HUES6 (cell line): ENCODE measurements at regions not wholly inside any gene's neighbourhood (a gene's known extent, or its start where the extent isn't known, plus 50 kb on each side); places are given as distances from the start of the nearest gene placed in this dataset.
A peak's percentile ranks its signal among the peaks of the same experiment; 100 is the strongest.

Source experiments
- H3K27ac ChIP-seq: 2 replicates; pipeline ENCODE4 v1.7.0; 2013; ENCODE audit warnings: low read depth, mild to moderate bottlenecking, low read length, inconsistent platforms
- H3K27me3 ChIP-seq: 2 replicates; pipeline ENCODE4 v1.6.1; 2013; ENCODE audit warnings: low read length; ENCODE audit not compliant: control insufficient read depth, insufficient read depth
- H3K36me3 ChIP-seq: 2 replicates; pipeline ENCODE4 v1.6.1; 2013; ENCODE audit warnings: low read length; ENCODE audit not compliant: control insufficient read depth, insufficient read depth
- H3K4me1 ChIP-seq: 2 replicates; pipeline ENCODE4 v1.6.1; 2013; ENCODE audit warnings: low read length; ENCODE audit not compliant: control insufficient read depth, insufficient read depth
- H3K4me3 ChIP-seq: 2 replicates; pipeline ENCODE4 v1.5.1; 2013; ENCODE audit warnings: low read depth, low read length
- H3K9ac ChIP-seq: one replicate; pipeline ENCODE4 v1.6.1; 2013; ENCODE audit warnings: mild to moderate bottlenecking, low read length
- H3K9me3 ChIP-seq: 2 replicates; pipeline ENCODE4 v1.6.1; 2013; ENCODE audit warnings: low read depth, low read length; ENCODE audit not compliant: control insufficient read depth, insufficient read depth

DNA sequence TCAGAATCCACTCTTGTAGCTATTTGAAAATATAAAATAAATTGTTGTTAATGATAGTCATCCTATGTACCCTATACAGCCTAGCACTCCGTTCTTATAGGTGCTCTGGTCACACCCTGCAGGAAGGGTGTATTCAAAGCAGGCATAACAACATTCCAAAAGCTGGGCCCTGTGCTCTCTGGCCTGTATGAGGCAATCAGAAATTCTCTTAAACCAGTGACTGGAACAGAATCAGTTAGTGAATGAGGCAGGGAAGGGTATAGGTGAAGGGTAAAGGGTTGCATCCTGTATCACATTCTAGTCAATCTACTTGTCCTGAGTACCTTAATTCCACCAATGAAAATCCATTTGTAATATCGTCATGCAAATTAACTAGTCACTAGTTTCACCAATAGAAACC, 154.5 kb upstream of the ZNF217 start:
- Histone ChIP-seq H3K4me1 (peaks cover 37% of the 10 kb centered on the region), H3K27ac (no peak overlapping the region), H3K9me3 (no peaks in the 10 kb centered on the region), H3K4me3 (no peak overlapping the region), H3K27me3 (no peaks in the 10 kb centered on the region), H3K9ac (no peak overlapping the region), H3K36me3 (no peaks in the 10 kb centered on the region)

- Histone ChIP-seq H3K36me3 (no peaks in the 10 kb centered on the region), H3K9ac (no peak overlapping the region), H3K27ac (no peak overlapping the region), H3K9me3 (no peaks in the 10 kb centered on the region), H3K4me1 (peaks cover 45% of the 10 kb centered on the region), H3K27me3 (no peaks in the 10 kb centered on the region), H3K4me3 (no peak overlapping the region)
Observed at GRCh38 chr20:53743607-53744260, 150.1 kb upstream of the ZNF217 start.

DNA sequence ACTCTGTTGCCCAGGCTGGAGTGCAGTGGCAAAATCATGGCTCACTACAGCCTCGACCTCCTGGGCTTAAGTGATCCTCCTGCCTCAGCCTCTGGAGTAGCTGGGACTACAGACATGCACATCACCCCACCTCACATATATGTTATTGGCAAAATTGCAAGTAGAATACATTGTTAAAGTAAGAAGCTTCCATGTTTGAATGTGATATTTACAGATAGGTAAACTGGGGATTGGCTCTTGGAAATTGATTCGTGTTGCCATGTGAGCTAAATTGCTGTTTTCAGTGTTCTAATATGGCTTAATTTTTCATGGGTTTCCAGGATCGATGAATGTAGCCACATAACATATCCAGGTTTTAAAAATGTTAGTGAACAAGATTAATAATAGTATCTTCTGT, 149.0 kb upstream of the ZNF217 start:
- Histone ChIP-seq H3K27ac (no peak overlapping the region), H3K36me3 (no peaks in the 10 kb centered on the region), H3K4me1 (peaks cover 50% of the 10 kb centered on the region), H3K9ac (no peak overlapping the region), H3K9me3 (no peaks in the 10 kb centered on the region), H3K27me3 (no peaks in the 10 kb centered on the region), H3K4me3 (no peak overlapping the region)

- no peak overlapping the region for H3K4me3 ChIP-seq
- H3K4me1 ChIP-seq, result peaks cover 60% of the 10 kb centered on the region
- H3K27me3 ChIP-seq, result no peaks in the 10 kb centered on the region
- H3K9ac ChIP-seq, result no peak overlapping the region
- H3K36me3 ChIP-seq, result no peaks in the 10 kb centered on the region
- no peaks in the 10 kb centered on the region for H3K9me3 ChIP-seq
- H3K27ac ChIP-seq, result peak overlapping the region; percentile 85
Observed at GRCh38 chr20:53741726-53742028, 148.0 kb upstream of the ZNF217 start.

- H3K36me3 ChIP-seq, result no peaks in the 10 kb centered on the region
- no peaks in the 10 kb centered on the region for H3K9me3 ChIP-seq
- peak overlapping the region; percentile 85 for H3K27ac ChIP-seq
- peaks cover 73% of the 10 kb centered on the region for H3K4me1 ChIP-seq
- peak overlapping the region; percentile 40 for H3K4me3 ChIP-seq
- peak overlapping the region; percentile 73 for H3K9ac ChIP-seq
- H3K27me3 ChIP-seq, result no peaks in the 10 kb centered on the region
Observed at GRCh38 chr20:53739799-53740785, 146.5 kb upstream of the ZNF217 start.

DNA sequence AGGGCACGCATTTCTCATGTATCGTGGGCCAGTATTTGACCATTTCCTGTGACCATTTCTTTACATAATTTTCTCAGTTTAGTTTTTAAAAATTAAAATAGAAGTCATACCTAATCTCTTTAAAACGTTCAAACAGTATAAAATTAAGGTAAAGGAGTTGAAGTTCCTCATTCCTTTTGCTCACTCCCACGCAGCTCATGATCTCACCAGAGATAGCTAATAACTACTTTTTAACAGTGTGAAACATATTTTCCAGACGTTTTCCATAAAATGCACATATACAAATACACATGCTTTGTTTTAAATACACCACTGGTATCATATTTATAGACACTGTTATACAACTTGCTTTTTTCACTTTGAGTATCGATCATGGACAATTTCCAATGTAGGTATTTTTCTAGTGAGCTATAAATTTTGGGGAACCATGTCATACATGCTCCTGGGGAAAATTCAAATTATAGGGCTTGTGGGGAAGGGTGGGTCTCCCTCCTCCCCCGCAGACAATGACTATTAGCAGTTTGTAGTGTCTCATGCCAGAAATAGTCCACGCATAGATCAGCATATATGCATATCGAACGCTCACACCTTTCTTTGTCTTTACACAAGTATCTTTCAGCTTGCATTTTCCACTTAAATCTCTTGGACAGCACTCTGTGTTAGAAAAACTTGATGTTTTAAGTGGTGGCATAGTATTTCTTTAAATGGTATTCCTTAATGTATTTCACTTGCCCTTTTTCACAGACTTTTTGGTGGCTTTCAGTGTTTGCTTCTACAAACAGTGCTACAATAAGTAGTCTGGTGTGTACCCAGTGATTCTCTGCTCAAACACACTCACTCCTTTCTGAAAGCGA, 145.5 kb upstream of the ZNF217 start:
- peak overlapping the region; percentile 40; the same call in 1 of the 2 replicates for H3K4me3 ChIP-seq

DNA sequence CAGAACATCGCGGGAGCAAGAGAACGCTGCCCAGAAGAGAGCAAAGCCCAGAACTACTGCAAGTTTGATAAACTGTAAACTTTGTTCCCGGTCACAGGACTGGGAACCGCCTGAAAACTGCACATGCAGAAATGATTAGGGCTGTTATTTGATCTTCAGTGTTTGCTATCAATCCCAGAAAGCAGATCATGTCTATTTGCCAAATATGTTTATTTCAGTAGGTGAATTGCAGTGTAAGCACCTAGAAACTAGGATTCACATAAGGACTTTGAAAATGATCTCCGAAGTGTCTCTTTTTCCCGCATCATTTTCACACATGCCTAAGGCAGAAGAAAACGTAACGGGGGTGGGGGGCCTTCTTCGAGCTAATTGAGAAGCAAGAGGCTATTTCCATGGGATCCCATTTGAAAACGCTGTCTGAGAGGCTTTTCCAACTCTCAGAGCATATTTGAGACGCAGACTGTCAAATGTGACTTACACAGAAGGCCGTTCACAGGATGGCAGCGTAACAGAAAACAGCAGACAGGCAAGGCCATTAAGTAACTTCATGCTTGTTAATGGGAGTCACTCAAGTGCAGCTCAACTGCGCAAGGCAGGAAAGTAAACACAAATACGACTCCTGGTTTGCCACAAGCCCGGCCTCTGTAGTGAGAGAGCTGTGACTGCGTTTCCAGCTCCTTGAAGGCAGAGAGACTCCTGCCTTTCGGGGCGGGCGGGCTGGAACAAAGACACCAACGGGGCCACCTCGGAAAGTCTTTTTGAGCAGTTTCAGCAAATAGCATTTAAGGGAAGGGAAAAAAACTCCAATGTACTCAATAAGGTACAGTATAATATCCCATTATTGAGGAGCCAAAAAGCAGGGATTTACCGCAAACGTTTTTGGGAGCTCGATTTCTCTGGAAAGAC, 144.7 kb upstream of the ZNF217 start:
- H3K36me3 ChIP-seq, result no peaks in the 10 kb centered on the region
- no peaks in the 10 kb centered on the region for H3K27me3 ChIP-seq
- H3K4me1 ChIP-seq, result peaks cover 69% of the 10 kb centered on the region
- peak overlapping the region; percentile 36; the same call in 1 of the 2 replicates for H3K4me3 ChIP-seq
- H3K9me3 ChIP-seq, result no peaks in the 10 kb centered on the region
- peak overlapping the region; percentile 85 for H3K27ac ChIP-seq
- H3K9ac ChIP-seq, result peak overlapping the region; percentile 67

More for the DNA sequence above, 145.5 kb upstream of the ZNF217 start:
- Histone ChIP-seq H3K9ac (peak overlapping the region; percentile 73), H3K27ac (peak overlapping the region; percentile 85), H3K4me1 (peaks cover 70% of the 10 kb centered on the region), H3K27me3 (no peaks in the 10 kb centered on the region), H3K9me3 (no peaks in the 10 kb centered on the region), H3K36me3 (no peaks in the 10 kb centered on the region)

- no peak overlapping the region for H3K4me3 ChIP-seq
- no peaks in the 10 kb centered on the region for H3K27me3 ChIP-seq
- peaks cover 69% of the 10 kb centered on the region for H3K4me1 ChIP-seq
- H3K27ac ChIP-seq, result peak overlapping the region; percentile 85
- H3K36me3 ChIP-seq, result no peaks in the 10 kb centered on the region
- H3K9ac ChIP-seq, result peak overlapping the region; percentile 67
- no peaks in the 10 kb centered on the region for H3K9me3 ChIP-seq
Observed at GRCh38 chr20:53737396-53738038, 143.9 kb upstream of the ZNF217 start.

DNA sequence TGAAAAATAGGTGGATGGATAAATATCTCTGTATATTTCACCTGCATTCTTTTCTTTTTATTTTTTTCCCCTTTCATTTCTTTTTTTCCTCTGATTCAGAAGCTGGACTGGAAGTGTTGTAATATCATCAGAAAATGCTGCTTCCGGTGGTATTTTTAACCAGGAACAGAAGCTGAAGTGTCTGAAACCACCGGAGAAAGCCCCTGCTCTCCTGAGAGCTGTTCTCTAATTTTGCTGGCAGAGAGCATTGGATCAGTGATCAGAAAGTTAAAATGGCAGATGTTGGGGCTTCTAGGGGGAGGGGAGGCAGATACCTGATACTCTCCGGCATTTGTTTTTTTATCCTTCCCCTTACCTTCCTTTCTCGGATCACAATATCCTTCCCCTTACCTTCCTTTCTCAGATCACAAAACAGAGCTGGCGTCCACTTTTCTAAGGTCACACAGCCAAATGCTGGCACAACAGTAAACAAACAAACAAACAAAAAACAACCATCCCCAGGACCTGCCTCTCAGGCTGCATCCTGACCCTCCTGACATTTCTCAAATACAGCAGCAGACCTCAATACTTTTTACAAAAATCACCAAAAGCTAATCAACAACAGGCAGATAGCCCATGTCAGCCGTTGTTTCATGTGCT, 143.2 kb upstream of the ZNF217 start:
- H3K27me3 ChIP-seq, result no peaks in the 10 kb centered on the region
- H3K4me3 ChIP-seq, result no peak overlapping the region
- peak overlapping the region; percentile 47 for H3K9ac ChIP-seq
- H3K36me3 ChIP-seq, result no peaks in the 10 kb centered on the region
- no peaks in the 10 kb centered on the region for H3K9me3 ChIP-seq
- H3K27ac ChIP-seq, result peak overlapping the region; percentile 79
- peaks cover 68% of the 10 kb centered on the region for H3K4me1 ChIP-seq
